ENCODE measurements at regions not wholly inside any gene's neighbourhood (a gene's known extent, or its start where the extent isn't known, plus 50 kb on each side); places are given as distances from the start of the nearest gene placed in this dataset.
"Not testable (repeated sequence)": the region's sequence is repeated elsewhere in the genome, so short reads cannot be mapped to it uniquely, and the experiment has no call there.

GRCh38 chrX:39779952-39780783 is 317.6 kb downstream of the BCOR start:
- no peak for DNase-seq

- DNase-seq = no peak
Measured at GRCh38 chrX:39782276-39782675, 315.5 kb downstream of the BCOR start.

- DNase-seq = no peak
Measured at GRCh38 chrX:39787999-39788398, 309.8 kb downstream of the BCOR start.

GRCh38 chrX:39788521-39788920 is 309.2 kb downstream of the BCOR start:
- DNase-seq = no peak

GRCh38 chrX:39791691-39792090 is 306.1 kb downstream of the BCOR start:
- no peak for DNase-seq

- DNase-seq = no peak
Measured at GRCh38 chrX:39795605-39796004, 302.2 kb downstream of the BCOR start.

GRCh38 chrX:39796856-39797255 is 300.9 kb downstream of the BCOR start:
- DNase-seq = no peak

GRCh38 chrX:39798488-39798887 is 299.3 kb downstream of the BCOR start:
- DNase-seq = not testable (repeated sequence)

GRCh38 chrX:39802354-39802753 is 295.4 kb downstream of the BCOR start:
- no peak for DNase-seq

- no peak for DNase-seq
Measured at GRCh38 chrX:39802908-39803307, 294.9 kb downstream of the BCOR start.

GRCh38 chrX:39805022-39805421 is 292.7 kb downstream of the BCOR start:
- no peak for DNase-seq

GRCh38 chrX:39805825-39806224 is 291.9 kb downstream of the BCOR start:
- no peak for DNase-seq

GRCh38 chrX:39808471-39808917 is 289.3 kb downstream of the BCOR start:
- DNase-seq = peak; percentile 91

- peak; percentile 86 for DNase-seq
Measured at GRCh38 chrX:39809331-39809730, 288.4 kb downstream of the BCOR start.

GRCh38 chrX:39810901-39811300 is 286.9 kb downstream of the BCOR start:
- DNase-seq = no peak

- no peak for DNase-seq
Measured at GRCh38 chrX:39811376-39811775, 286.4 kb downstream of the BCOR start.

GRCh38 chrX:39813631-39814277 is 284.0 kb downstream of the BCOR start:
- peak; percentile 33 for DNase-seq

- peak; percentile 20 for DNase-seq
Measured at GRCh38 chrX:39814391-39814790, 283.4 kb downstream of the BCOR start.

- no peak for DNase-seq
Measured at GRCh38 chrX:39815631-39816030, 282.1 kb downstream of the BCOR start.

- peak; percentile 57 for DNase-seq
Measured at GRCh38 chrX:39816871-39817731, 280.7 kb downstream of the BCOR start.

GRCh38 chrX:39817754-39818470 is 279.8 kb downstream of the BCOR start:
- no peak for DNase-seq

- no peak for DNase-seq
Measured at GRCh38 chrX:39818750-39819149, 279.0 kb downstream of the BCOR start.
